ENCODE measurements at regions not wholly inside any gene's neighbourhood (a gene's known extent, or its start where the extent isn't known, plus 50 kb on each side); places are given as distances from the start of the nearest gene placed in this dataset.

DNA sequence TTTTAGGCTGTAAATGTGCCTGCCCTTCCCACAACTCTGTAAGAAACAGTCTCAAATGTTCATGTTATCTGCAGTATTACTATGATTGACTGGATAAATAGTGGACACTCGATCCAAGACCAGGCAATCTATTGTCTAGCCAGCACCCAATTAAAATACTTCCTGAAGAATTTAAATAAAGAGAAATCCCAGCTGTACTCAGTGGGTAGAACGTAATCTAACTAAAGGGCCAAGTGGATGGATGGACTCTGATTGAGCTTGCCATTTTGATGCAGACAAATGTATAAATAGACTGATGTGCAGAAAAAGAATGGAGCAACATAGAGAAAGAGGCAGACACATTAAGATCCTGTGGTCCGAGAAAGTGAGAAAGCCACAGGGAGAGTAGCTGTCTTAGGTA lies 158.0 kb downstream of the IPMK start (continued):
- TF ChIP-seq, protein P1, sequence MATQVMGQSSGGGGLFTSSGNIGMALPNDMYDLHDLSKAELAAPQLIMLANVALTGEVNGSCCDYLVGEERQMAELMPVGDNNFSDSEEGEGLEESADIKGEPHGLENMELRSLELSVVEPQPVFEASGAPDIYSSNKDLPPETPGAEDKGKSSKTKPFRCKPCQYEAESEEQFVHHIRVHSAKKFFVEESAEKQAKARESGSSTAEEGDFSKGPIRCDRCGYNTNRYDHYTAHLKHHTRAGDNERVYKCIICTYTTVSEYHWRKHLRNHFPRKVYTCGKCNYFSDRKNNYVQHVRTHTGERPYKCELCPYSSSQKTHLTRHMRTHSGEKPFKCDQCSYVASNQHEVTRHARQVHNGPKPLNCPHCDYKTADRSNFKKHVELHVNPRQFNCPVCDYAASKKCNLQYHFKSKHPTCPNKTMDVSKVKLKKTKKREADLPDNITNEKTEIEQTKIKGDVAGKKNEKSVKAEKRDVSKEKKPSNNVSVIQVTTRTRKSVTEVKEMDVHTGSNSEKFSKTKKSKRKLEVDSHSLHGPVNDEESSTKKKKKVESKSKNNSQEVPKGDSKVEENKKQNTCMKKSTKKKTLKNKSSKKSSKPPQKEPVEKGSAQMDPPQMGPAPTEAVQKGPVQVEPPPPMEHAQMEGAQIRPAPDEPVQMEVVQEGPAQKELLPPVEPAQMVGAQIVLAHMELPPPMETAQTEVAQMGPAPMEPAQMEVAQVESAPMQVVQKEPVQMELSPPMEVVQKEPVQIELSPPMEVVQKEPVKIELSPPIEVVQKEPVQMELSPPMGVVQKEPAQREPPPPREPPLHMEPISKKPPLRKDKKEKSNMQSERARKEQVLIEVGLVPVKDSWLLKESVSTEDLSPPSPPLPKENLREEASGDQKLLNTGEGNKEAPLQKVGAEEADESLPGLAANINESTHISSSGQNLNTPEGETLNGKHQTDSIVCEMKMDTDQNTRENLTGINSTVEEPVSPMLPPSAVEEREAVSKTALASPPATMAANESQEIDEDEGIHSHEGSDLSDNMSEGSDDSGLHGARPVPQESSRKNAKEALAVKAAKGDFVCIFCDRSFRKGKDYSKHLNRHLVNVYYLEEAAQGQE (IDR thresholded peaks at IDR 0.05; ENCODE audit: unreplicated experiment), result no peak
- no peak for TF ChIP-seq JUNB (IDR thresholded peaks at IDR 0.05; ENCODE audit: unreplicated experiment)
- no peak for TF ChIP-seq ZNF114 (CRISPR knock-in tag; IDR thresholded peaks at IDR 0.05)

GRCh38 chr10:58107506-58107905 lies 160.2 kb downstream of the IPMK start:
- Histone ChIP-seq H3K27me3 (ENCODE audit: insufficient read depth) (no peaks in the 10 kb centered on the region), H3K4me2 (no peak overlapping the region), H3K4me1 (ENCODE audit: insufficient read depth) (no peaks in the 10 kb centered on the region), H3K79me2 (replicated peaks; ENCODE audit: insufficient read depth) (no peaks in the 10 kb centered on the region), H2AFZ (no peak overlapping the region), H4K20me1 (replicated peaks; ENCODE audit: insufficient read depth) (no peaks in the 10 kb centered on the region), H3K9me2 (ENCODE audit: insufficient read depth) (peaks cover 20% of the 10 kb centered on the region), H3K36me3 (ENCODE audit: insufficient read depth) (no peaks in the 10 kb centered on the region), H3K27ac (ENCODE audit: low read depth) (no peak overlapping the region), H3K4me3 (no peak overlapping the region), H3F3A (replicated peaks; ENCODE audit: low read depth) (no peaks in the 10 kb centered on the region)
- no peak for ATAC-seq
- Mint-ChIP-seq H3K36me3 (ENCODE audit: low read depth) (peaks cover 3% of the 10 kb centered on the region), H3K9me3 (peaks cover 12% of the 10 kb centered on the region), H3K4me1 (no peaks in the 10 kb centered on the region; the same call in 2 of the 3 replicates), H3K27ac (no peak overlapping the region), H3K27me3 (ENCODE audit: insufficient read depth, low read depth, poor library complexity) (peaks cover 3% of the 10 kb centered on the region), H3K4me3 (no peak overlapping the region)
- no peak for DNase-seq (ENCODE audit: low spot score)
- TF ChIP-seq POLR2AphosphoS5 (IDR thresholded peaks at IDR 0.05; ENCODE audit: low read depth) (no peak), ZNF331 (CRISPR knock-in tag; IDR thresholded peaks at IDR 0.05; ENCODE audit: low read depth) (no peak), CREB1 (CRISPR knock-in tag; IDR thresholded peaks at IDR 0.05; ENCODE audit: low read depth) (no peak), ETS1 (IDR thresholded peaks at IDR 0.05) (no peak), NANOG (IDR thresholded peaks at IDR 0.05; ENCODE audit: borderline replicate concordance) (no peak), STAT1 (IDR thresholded peaks at IDR 0.05; ENCODE audit: unreplicated experiment) (no peak), ZNF114 (CRISPR knock-in tag; IDR thresholded peaks at IDR 0.05) (no peak)
- TF ChIP-seq, protein P1 (IDR thresholded peaks at IDR 0.05; ENCODE audit: unreplicated experiment), result no peak
- TF ChIP-seq, protein P2, sequence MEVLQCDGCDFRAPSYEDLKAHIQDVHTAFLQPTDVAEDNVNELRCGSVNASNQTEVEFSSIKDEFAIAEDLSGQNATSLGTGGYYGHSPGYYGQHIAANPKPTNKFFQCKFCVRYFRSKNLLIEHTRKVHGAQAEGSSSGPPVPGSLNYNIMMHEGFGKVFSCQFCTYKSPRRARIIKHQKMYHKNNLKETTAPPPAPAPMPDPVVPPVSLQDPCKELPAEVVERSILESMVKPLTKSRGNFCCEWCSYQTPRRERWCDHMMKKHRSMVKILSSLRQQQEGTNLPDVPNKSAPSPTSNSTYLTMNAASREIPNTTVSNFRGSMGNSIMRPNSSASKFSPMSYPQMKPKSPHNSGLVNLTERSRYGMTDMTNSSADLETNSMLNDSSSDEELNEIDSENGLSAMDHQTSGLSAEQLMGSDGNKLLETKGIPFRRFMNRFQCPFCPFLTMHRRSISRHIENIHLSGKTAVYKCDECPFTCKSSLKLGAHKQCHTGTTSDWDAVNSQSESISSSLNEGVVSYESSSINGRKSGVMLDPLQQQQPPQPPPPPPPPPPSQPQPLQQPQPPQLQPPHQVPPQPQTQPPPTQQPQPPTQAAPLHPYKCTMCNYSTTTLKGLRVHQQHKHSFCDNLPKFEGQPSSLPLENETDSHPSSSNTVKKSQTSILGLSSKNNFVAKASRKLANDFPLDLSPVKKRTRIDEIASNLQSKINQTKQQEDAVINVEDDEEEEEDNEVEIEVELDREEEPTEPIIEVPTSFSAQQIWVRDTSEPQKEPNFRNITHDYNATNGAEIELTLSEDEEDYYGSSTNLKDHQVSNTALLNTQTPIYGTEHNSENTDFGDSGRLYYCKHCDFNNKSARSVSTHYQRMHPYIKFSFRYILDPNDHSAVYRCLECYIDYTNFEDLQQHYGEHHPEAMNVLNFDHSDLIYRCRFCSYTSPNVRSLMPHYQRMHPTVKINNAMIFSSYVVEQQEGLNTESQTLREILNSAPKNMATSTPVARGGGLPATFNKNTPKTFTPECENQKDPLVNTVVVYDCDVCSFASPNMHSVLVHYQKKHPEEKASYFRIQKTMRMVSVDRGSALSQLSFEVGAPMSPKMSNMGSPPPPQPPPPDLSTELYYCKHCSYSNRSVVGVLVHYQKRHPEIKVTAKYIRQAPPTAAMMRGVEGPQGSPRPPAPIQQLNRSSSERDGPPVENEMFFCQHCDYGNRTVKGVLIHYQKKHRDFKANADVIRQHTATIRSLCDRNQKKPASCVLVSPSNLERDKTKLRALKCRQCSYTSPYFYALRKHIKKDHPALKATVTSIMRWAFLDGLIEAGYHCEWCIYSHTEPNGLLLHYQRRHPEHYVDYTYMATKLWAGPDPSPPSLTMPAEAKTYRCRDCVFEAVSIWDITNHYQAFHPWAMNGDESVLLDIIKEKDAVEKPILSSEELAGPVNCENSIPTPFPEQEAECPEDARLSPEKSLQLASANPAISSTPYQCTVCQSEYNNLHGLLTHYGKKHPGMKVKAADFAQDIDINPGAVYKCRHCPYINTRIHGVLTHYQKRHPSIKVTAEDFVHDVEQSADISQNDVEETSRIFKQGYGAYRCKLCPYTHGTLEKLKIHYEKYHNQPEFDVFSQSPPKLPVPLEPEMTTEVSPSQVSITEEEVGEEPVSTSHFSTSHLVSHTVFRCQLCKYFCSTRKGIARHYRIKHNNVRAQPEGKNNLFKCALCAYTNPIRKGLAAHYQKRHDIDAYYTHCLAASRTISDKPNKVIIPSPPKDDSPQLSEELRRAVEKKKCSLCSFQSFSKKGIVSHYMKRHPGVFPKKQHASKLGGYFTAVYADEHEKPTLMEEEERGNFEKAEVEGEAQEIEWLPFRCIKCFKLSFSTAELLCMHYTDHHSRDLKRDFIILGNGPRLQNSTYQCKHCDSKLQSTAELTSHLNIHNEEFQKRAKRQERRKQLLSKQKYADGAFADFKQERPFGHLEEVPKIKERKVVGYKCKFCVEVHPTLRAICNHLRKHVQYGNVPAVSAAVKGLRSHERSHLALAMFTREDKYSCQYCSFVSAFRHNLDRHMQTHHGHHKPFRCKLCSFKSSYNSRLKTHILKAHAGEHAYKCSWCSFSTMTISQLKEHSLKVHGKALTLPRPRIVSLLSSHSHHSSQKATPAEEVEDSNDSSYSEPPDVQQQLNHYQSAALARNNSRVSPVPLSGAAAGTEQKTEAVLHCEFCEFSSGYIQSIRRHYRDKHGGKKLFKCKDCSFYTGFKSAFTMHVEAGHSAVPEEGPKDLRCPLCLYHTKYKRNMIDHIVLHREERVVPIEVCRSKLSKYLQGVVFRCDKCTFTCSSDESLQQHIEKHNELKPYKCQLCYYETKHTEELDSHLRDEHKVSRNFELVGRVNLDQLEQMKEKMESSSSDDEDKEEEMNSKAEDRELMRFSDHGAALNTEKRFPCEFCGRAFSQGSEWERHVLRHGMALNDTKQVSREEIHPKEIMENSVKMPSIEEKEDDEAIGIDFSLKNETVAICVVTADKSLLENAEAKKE (CRISPR knock-in tag; IDR thresholded peaks at IDR 0.05), result no peak
